Hepatocyte (in vitro differentiated cells): ENCODE measurements at regions not wholly inside any gene's neighbourhood (a gene's known extent, or its start where the extent isn't known, plus 50 kb on each side); places are given as distances from the start of the nearest gene placed in this dataset.

ENCODE experiments used
- DNase-seq: peaks from one replicate; pipeline ENCODE4 v3.0.0-alpha.2; 2016; ENCODE audit warnings: low spot score
- H2AFZ ChIP-seq: fragments of 200-600 bp; sonication (generic); 2 replicates; pipeline ENCODE4 v1.6.0; 2016; ENCODE audit warnings: antibody characterized with exemption, mild to moderate bottlenecking
- H3K27ac ChIP-seq: fragments of 200-600 bp; sonication (generic); 2 replicates; pipeline ENCODE4 v1.5.1; 2016; ENCODE audit warnings: mild to moderate bottlenecking
- H3K27me3 ChIP-seq: fragments of 200-600 bp; sonication (generic); 2 replicates; pipeline ENCODE4 v1.6.1; 2016
- H3K36me3 ChIP-seq: fragments of 200-600 bp; sonication (generic); replicated peaks from 2 replicates; pipeline ENCODE4 v1.5.1; 2016; ENCODE audit warnings: low read depth; ENCODE audit not compliant: insufficient read depth
- H3K4me1 ChIP-seq: fragments of 200-600 bp; sonication (generic); 2 replicates; pipeline ENCODE4 v1.5.1; 2016; ENCODE audit warnings: mild to moderate bottlenecking, moderate library complexity; ENCODE audit not compliant: insufficient read depth
- H3K4me2 ChIP-seq: fragments of 200-600 bp; sonication (generic); 2 replicates; pipeline ENCODE4 v1.6.0; 2016
- H3K4me3 ChIP-seq: fragments of 200-600 bp; sonication (generic); 2 replicates; pipeline ENCODE4 v1.5.1; 2016; ENCODE audit warnings: mild to moderate bottlenecking
- H3K79me2 ChIP-seq: fragments of 200-600 bp; sonication (generic); 2 replicates; pipeline ENCODE4 v1.6.0; 2017; ENCODE audit warnings: mild to moderate bottlenecking
- H3K9me2 ChIP-seq: fragments of 200-600 bp; sonication (generic); replicated peaks from 2 replicates; pipeline ENCODE4 v1.6.0; 2017; ENCODE audit warnings: mild to moderate bottlenecking; ENCODE audit not compliant: insufficient read depth
- H3K9me3 ChIP-seq: fragments of 200-600 bp; sonication (generic); 2 replicates; pipeline ENCODE4 v1.5.1; 2016; ENCODE audit warnings: low read depth, mild to moderate bottlenecking
- H4K20me1 ChIP-seq: fragments of 200-600 bp; sonication (generic); 2 replicates; pipeline ENCODE4 v1.6.0; 2016; ENCODE audit warnings: mild to moderate bottlenecking; ENCODE audit not compliant: insufficient read depth, poor library complexity, severe bottlenecking
- CTCF ChIP-seq: fragments of 200-600 bp; sonication (generic); IDR thresholded peaks from 2 replicates; pipeline ENCODE4 v1.5.1; 2016; ENCODE audit warnings: antibody characterized with exemption, mild to moderate bottlenecking; ENCODE audit not compliant: poor library complexity
- EZH2 ChIP-seq: fragments of 200-600 bp; sonication (generic); IDR thresholded peaks from 2 replicates; pipeline ENCODE4 v1.6.1; 2016; ENCODE audit warnings: antibody characterized with exemption, mild to moderate bottlenecking, borderline replicate concordance
- EZH2phosphoT487 ChIP-seq: fragments of 200-600 bp; sonication (generic); IDR thresholded peaks from one replicate; pipeline ENCODE4 v1.6.1; 2018; ENCODE audit warnings: antibody characterized with exemption, mild to moderate bottlenecking, low read depth, moderate library complexity; ENCODE audit not compliant: unreplicated experiment, severe bottlenecking
- WGBS: methylation state at CpG from one replicate; pipeline ENCODE4 v1.1.6; 2016; ENCODE audit warnings: low lambda C conversion rate; ENCODE audit errors: missing lambda C conversion rate; 5-methylcytosine and 5-hydroxymethylcytosine counted together

GRCh38 chr4:75189711-75190335, 256.9 kb downstream of the PARM1 start:
- Histone ChIP-seq H3K27ac (no peak overlapping the region), H3K36me3 (no peaks in the 10 kb centered on the region), H3K9me3 (no peaks in the 10 kb centered on the region), H3K4me3 (no peak overlapping the region), H3K4me2 (no peak overlapping the region), H2AFZ (peak overlapping the region; percentile 12), H3K9me2 (no peaks in the 10 kb centered on the region), H4K20me1 (no peaks in the 10 kb centered on the region), H3K4me1 (no peaks in the 10 kb centered on the region), H3K27me3 (no peaks in the 10 kb centered on the region), H3K79me2 (no peaks in the 10 kb centered on the region)
- DNase-seq = no peak
- WGBS = 58% methylated on average over 4 of the region's 4 CpGs
- TF ChIP-seq EZH2 (no peak), EZH2phosphoT487 (no peak), CTCF (no peak)

GRCh38 chr4:75180790-75181776, 248.2 kb downstream of the PARM1 start:
- Histone ChIP-seq H3K4me3 (no peak overlapping the region), H4K20me1 (no peaks in the 10 kb centered on the region), H3K4me2 (no peak overlapping the region), H3K27ac (no peak overlapping the region), H2AFZ (peak overlapping the region; percentile 34), H3K27me3 (no peaks in the 10 kb centered on the region), H3K9me2 (no peaks in the 10 kb centered on the region), H3K36me3 (no peaks in the 10 kb centered on the region), H3K79me2 (no peaks in the 10 kb centered on the region), H3K4me1 (no peaks in the 10 kb centered on the region), H3K9me3 (no peaks in the 10 kb centered on the region)
- no peak for DNase-seq
- 84% methylated on average over 10 of the region's 10 CpGs for WGBS
- TF ChIP-seq EZH2phosphoT487 (no peak), EZH2 (no peak), CTCF (no peak)

- H3K9me2 ChIP-seq = no peaks in the 10 kb centered on the region
- no peak overlapping the region for H3K4me3 ChIP-seq
- no peak for DNase-seq
- H3K27ac ChIP-seq = no peak overlapping the region
- H3K79me2 ChIP-seq = no peaks in the 10 kb centered on the region
- H3K4me1 ChIP-seq = no peaks in the 10 kb centered on the region
- TF ChIP-seq CTCF (no peak), EZH2phosphoT487 (no peak), EZH2 (no peak)
- no peaks in the 10 kb centered on the region for H4K20me1 ChIP-seq
- no peaks in the 10 kb centered on the region for H3K27me3 ChIP-seq
- H3K9me3 ChIP-seq = no peaks in the 10 kb centered on the region
- H2AFZ ChIP-seq = no peak overlapping the region
- no peaks in the 10 kb centered on the region for H3K36me3 ChIP-seq
- no peak overlapping the region for H3K4me2 ChIP-seq
Measured at GRCh38 chr4:75180217-75180616, 247.3 kb downstream of the PARM1 start.
